ENCODE measurements at regions not wholly inside any gene's neighbourhood (a gene's known extent, or its start where the extent isn't known, plus 50 kb on each side); places are given as distances from the start of the nearest gene placed in this dataset.

GRCh38 chr5:152882621-152883020 is 477.5 kb upstream of the NMUR2 start:
- no peak overlapping the region for H3K9ac ChIP-seq (ENCODE audit: low read length)
- no peaks in the 10 kb centered on the region for H3K4me1 ChIP-seq (ENCODE audit: control insufficient read depth, insufficient read depth, low read length)
- no peaks in the 10 kb centered on the region for H3K27me3 ChIP-seq (ENCODE audit: control insufficient read depth, insufficient read depth, low read length)
- H3K36me3 ChIP-seq (ENCODE audit: control insufficient read depth, insufficient read depth, low read length), result no peaks in the 10 kb centered on the region
- H3K4me3 ChIP-seq (ENCODE audit: low read depth, low read length), result no peak overlapping the region
- no peak overlapping the region for H3K27ac ChIP-seq (ENCODE audit: low read depth, low read length)
- H3K9me3 ChIP-seq (ENCODE audit: control insufficient read depth, insufficient read depth, low read depth, low read length), result no peaks in the 10 kb centered on the region

GRCh38 chr5:152883066-152883775 is 478.1 kb upstream of the NMUR2 start:
- H3K4me1 ChIP-seq (ENCODE audit: control insufficient read depth, insufficient read depth, low read length), result no peaks in the 10 kb centered on the region
- H3K4me3 ChIP-seq (ENCODE audit: low read depth, low read length), result no peak overlapping the region
- H3K9ac ChIP-seq (ENCODE audit: low read length), result no peak overlapping the region
- no peaks in the 10 kb centered on the region for H3K27me3 ChIP-seq (ENCODE audit: control insufficient read depth, insufficient read depth, low read length)
- H3K27ac ChIP-seq (ENCODE audit: low read depth, low read length), result no peak overlapping the region
- H3K36me3 ChIP-seq (ENCODE audit: control insufficient read depth, insufficient read depth, low read length), result no peaks in the 10 kb centered on the region
- no peaks in the 10 kb centered on the region for H3K9me3 ChIP-seq (ENCODE audit: control insufficient read depth, insufficient read depth, low read depth, low read length)

- Histone ChIP-seq H3K4me3 (ENCODE audit: low read depth, low read length) (no peak overlapping the region), H3K27me3 (ENCODE audit: control insufficient read depth, insufficient read depth, low read length) (no peaks in the 10 kb centered on the region), H3K36me3 (ENCODE audit: control insufficient read depth, insufficient read depth, low read length) (no peaks in the 10 kb centered on the region), H3K9ac (ENCODE audit: low read length) (no peak overlapping the region), H3K9me3 (ENCODE audit: control insufficient read depth, insufficient read depth, low read depth, low read length) (no peaks in the 10 kb centered on the region), H3K27ac (ENCODE audit: low read depth, low read length) (no peak overlapping the region), H3K4me1 (ENCODE audit: control insufficient read depth, insufficient read depth, low read length) (no peaks in the 10 kb centered on the region)
These were observed 478.9 kb upstream of the NMUR2 start for GRCh38 chr5:152884006-152884405.

- no peak overlapping the region for H3K27ac ChIP-seq (ENCODE audit: low read depth, low read length)
- no peak overlapping the region for H3K4me3 ChIP-seq (ENCODE audit: low read depth, low read length)
- H3K9ac ChIP-seq (ENCODE audit: low read length), result no peak overlapping the region
- no peaks in the 10 kb centered on the region for H3K27me3 ChIP-seq (ENCODE audit: control insufficient read depth, insufficient read depth, low read length)
- H3K36me3 ChIP-seq (ENCODE audit: control insufficient read depth, insufficient read depth, low read length), result no peaks in the 10 kb centered on the region
- peaks cover 4% of the 10 kb centered on the region; the same call in 1 of the 2 replicates for H3K4me1 ChIP-seq (ENCODE audit: control insufficient read depth, insufficient read depth, low read length)
- no peaks in the 10 kb centered on the region for H3K9me3 ChIP-seq (ENCODE audit: control insufficient read depth, insufficient read depth, low read depth, low read length)
These were observed 495.3 kb upstream of the NMUR2 start for GRCh38 chr5:152900332-152900731.

- H3K9me3 ChIP-seq (ENCODE audit: control insufficient read depth, insufficient read depth, low read depth, low read length), result no peaks in the 10 kb centered on the region
- no peak overlapping the region for H3K27ac ChIP-seq (ENCODE audit: low read depth, low read length)
- H3K36me3 ChIP-seq (ENCODE audit: control insufficient read depth, insufficient read depth, low read length), result no peaks in the 10 kb centered on the region
- peaks cover 4% of the 10 kb centered on the region; the same call in 1 of the 2 replicates for H3K4me1 ChIP-seq (ENCODE audit: control insufficient read depth, insufficient read depth, low read length)
- H3K4me3 ChIP-seq (ENCODE audit: low read depth, low read length), result no peak overlapping the region
- H3K9ac ChIP-seq (ENCODE audit: low read length), result no peak overlapping the region
- H3K27me3 ChIP-seq (ENCODE audit: control insufficient read depth, insufficient read depth, low read length), result no peaks in the 10 kb centered on the region
These were observed 496.7 kb upstream of the NMUR2 start for GRCh38 chr5:152901754-152902153.

- Histone ChIP-seq H3K27me3 (ENCODE audit: control insufficient read depth, insufficient read depth, low read length) (no peaks in the 10 kb centered on the region), H3K36me3 (ENCODE audit: control insufficient read depth, insufficient read depth, low read length) (no peaks in the 10 kb centered on the region), H3K27ac (ENCODE audit: low read depth, low read length) (no peak overlapping the region), H3K9me3 (ENCODE audit: control insufficient read depth, insufficient read depth, low read depth, low read length) (no peaks in the 10 kb centered on the region), H3K4me3 (ENCODE audit: low read depth, low read length) (no peak overlapping the region), H3K9ac (ENCODE audit: low read length) (no peak overlapping the region), H3K4me1 (ENCODE audit: control insufficient read depth, insufficient read depth, low read length) (peaks cover 4% of the 10 kb centered on the region; the same call in 1 of the 2 replicates)
These were observed 500.2 kb upstream of the NMUR2 start for GRCh38 chr5:152905286-152905685.

- Histone ChIP-seq H3K4me3 (ENCODE audit: low read depth, low read length) (no peak overlapping the region), H3K27ac (ENCODE audit: low read depth, low read length) (no peak overlapping the region), H3K9ac (ENCODE audit: low read length) (no peak overlapping the region), H3K4me1 (ENCODE audit: control insufficient read depth, insufficient read depth, low read length) (no peaks in the 10 kb centered on the region), H3K27me3 (ENCODE audit: control insufficient read depth, insufficient read depth, low read length) (no peaks in the 10 kb centered on the region), H3K36me3 (ENCODE audit: control insufficient read depth, insufficient read depth, low read length) (no peaks in the 10 kb centered on the region), H3K9me3 (ENCODE audit: control insufficient read depth, insufficient read depth, low read depth, low read length) (no peaks in the 10 kb centered on the region)
These were observed 502.6 kb upstream of the NMUR2 start for GRCh38 chr5:152907488-152908245.

- Histone ChIP-seq H3K9ac (ENCODE audit: low read length) (no peak overlapping the region), H3K27ac (ENCODE audit: low read depth, low read length) (no peak overlapping the region), H3K4me1 (ENCODE audit: control insufficient read depth, insufficient read depth, low read length) (no peaks in the 10 kb centered on the region), H3K4me3 (ENCODE audit: low read depth, low read length) (no peak overlapping the region), H3K9me3 (ENCODE audit: control insufficient read depth, insufficient read depth, low read depth, low read length) (no peaks in the 10 kb centered on the region), H3K27me3 (ENCODE audit: control insufficient read depth, insufficient read depth, low read length) (no peaks in the 10 kb centered on the region), H3K36me3 (ENCODE audit: control insufficient read depth, insufficient read depth, low read length) (no peaks in the 10 kb centered on the region)
These were observed 507.8 kb upstream of the NMUR2 start for GRCh38 chr5:152912924-152913323.

GRCh38 chr5:152932621-152933020 is 527.5 kb upstream of the NMUR2 start:
- Histone ChIP-seq H3K27ac (ENCODE audit: low read depth, low read length) (no peak overlapping the region), H3K27me3 (ENCODE audit: control insufficient read depth, insufficient read depth, low read length) (no peaks in the 10 kb centered on the region), H3K4me3 (ENCODE audit: low read depth, low read length) (no peak overlapping the region), H3K9ac (ENCODE audit: low read length) (no peak overlapping the region), H3K9me3 (ENCODE audit: control insufficient read depth, insufficient read depth, low read depth, low read length) (no peaks in the 10 kb centered on the region), H3K4me1 (ENCODE audit: control insufficient read depth, insufficient read depth, low read length) (no peaks in the 10 kb centered on the region), H3K36me3 (ENCODE audit: control insufficient read depth, insufficient read depth, low read length) (no peaks in the 10 kb centered on the region)

- Histone ChIP-seq H3K4me3 (ENCODE audit: low read depth, low read length) (no peak overlapping the region), H3K4me1 (ENCODE audit: control insufficient read depth, insufficient read depth, low read length) (no peaks in the 10 kb centered on the region), H3K9me3 (ENCODE audit: control insufficient read depth, insufficient read depth, low read depth, low read length) (no peaks in the 10 kb centered on the region), H3K36me3 (ENCODE audit: control insufficient read depth, insufficient read depth, low read length) (no peaks in the 10 kb centered on the region), H3K27me3 (ENCODE audit: control insufficient read depth, insufficient read depth, low read length) (no peaks in the 10 kb centered on the region), H3K27ac (ENCODE audit: low read depth, low read length) (no peak overlapping the region), H3K9ac (ENCODE audit: low read length) (no peak overlapping the region)
These were observed 528.0 kb upstream of the NMUR2 start for GRCh38 chr5:152933056-152933455.

GRCh38 chr5:152938630-152939029 is 533.6 kb upstream of the NMUR2 start:
- Histone ChIP-seq H3K9ac (ENCODE audit: low read length) (no peak overlapping the region), H3K9me3 (ENCODE audit: control insufficient read depth, insufficient read depth, low read depth, low read length) (no peaks in the 10 kb centered on the region), H3K4me3 (ENCODE audit: low read depth, low read length) (no peak overlapping the region), H3K27me3 (ENCODE audit: control insufficient read depth, insufficient read depth, low read length) (no peaks in the 10 kb centered on the region), H3K27ac (ENCODE audit: low read depth, low read length) (no peak overlapping the region), H3K4me1 (ENCODE audit: control insufficient read depth, insufficient read depth, low read length) (no peaks in the 10 kb centered on the region), H3K36me3 (ENCODE audit: control insufficient read depth, insufficient read depth, low read length) (no peaks in the 10 kb centered on the region)

All from HUES6 (cell line).